Heart left ventricle (tissue), 16 donors: ENCODE measurements at regions not wholly inside any gene's neighbourhood (a gene's known extent, or its start where the extent isn't known, plus 50 kb on each side); places are given as distances from the start of the nearest gene placed in this dataset.

Experiments
- ATAC-seq, 4 donors: fragments of 200-7000 bp; cut with Tn5 transposase; one replicate each; pipeline ENCODE4 v1.9.1; 2020 to 2022; ENCODE audit warnings: moderate library complexity in 4 of 4, mild to moderate bottlenecking in 3 of 4, moderate number of reproducible peaks in 1 of 4
- DNase-seq, 5 donors: peaks; one replicate each; pipeline ENCODE4 v3.0.0-alpha.2; 2020
- H3K27ac ChIP-seq, 12 donors: fragments of 200-600 bp; sonication (generic) in 4 of 12; one replicate each; pipeline versions ENCODE4 v1.5.0 to v1.8.0; 2016 to 2022; ENCODE audit warnings: mild to moderate bottlenecking in 2 of 12
- H3K27me3 ChIP-seq, 9 donors: fragments of 200-600 bp; sonication (generic) in 2 of 9; one replicate each; pipeline versions ENCODE4 v1.5.1 to v1.8.0; 2016 to 2022; ENCODE audit warnings: mild to moderate bottlenecking in 3 of 9
- H3K36me3 ChIP-seq, 9 donors: fragments of 200-600 bp; sonication (generic) in 2 of 9; one replicate each; pipeline versions ENCODE4 v1.5.0 to v1.8.0; 2018 to 2022; ENCODE audit warnings: mild to moderate bottlenecking in 2 of 9
- H3K4me1 ChIP-seq, 12 donors: fragments of 200-600 bp; sonication (generic) in 4 of 12; one replicate each; pipeline versions ENCODE4 v1.5.0 to v1.8.0; 2016 to 2022; ENCODE audit warnings: mild to moderate bottlenecking in 3 of 12
- H3K4me3 ChIP-seq, 12 donors: fragments of 200-600 bp; sonication (generic) in 4 of 12; one replicate each; pipeline versions ENCODE4 v1.5.0 to v1.8.0; 2017 to 2022; ENCODE audit warnings: mild to moderate bottlenecking in 9 of 12, moderate library complexity in 4 of 12
- H3K9me3 ChIP-seq, 12 donors: fragments of 200-600 bp; sonication (generic) in 4 of 12; one replicate each; pipeline versions ENCODE4 v1.5.0 to v1.8.0; 2016 to 2022; ENCODE audit warnings: mild to moderate bottlenecking in 1 of 12
- CTCF ChIP-seq, 12 donors: fragments of 200-600 bp; sonication (generic) in 4 of 12; IDR thresholded peaks; one replicate each; pipeline versions ENCODE4 v1.5.0 to v1.8.0; 2018 to 2022; ENCODE audit warnings: antibody characterized with exemption in 12 of 12, mild to moderate bottlenecking in 5 of 12
- POLR2A ChIP-seq, 2 donors: fragments of 450-650 bp; IDR thresholded peaks; one replicate each; pipeline ENCODE4 v1.6.1; 2017; ENCODE audit warnings: antibody characterized with exemption in 2 of 2, mild to moderate bottlenecking in 2 of 2, moderate library complexity in 2 of 2
- WGBS, 4 donors: extraction: QIAGEN DNeasy Blood & Tissue Kit in 2 of 4; methylation state at CpG; one replicate each; pipeline versions ENCODE4 v1.1.5 to v1.1.7; 2013 to 2018; 5-methylcytosine and 5-hydroxymethylcytosine counted together
- intact Hi-C, 10 donors: fragments of 100-400 bp; cut with DNase I; formaldehyde crosslinking; loops; one replicate each; pipeline versions ENCODE4 v1.11.1 to v1.14.2; 2022
- donor health status: ischemic (EF 13 %, LVEDD 7.1; RV severe dilation, severe dysfunction).
- donor health status: healthy with polysubstance abuse.
- donor health status: DM: no; HTN: yes; CAD: no.
- donor health status: DM: no; HTN: no; CAD: no.
- donor health status: ischemic (EF 25% LVEDD 6.9; RV normal size, moderate dysfunction).
- donor health status: ischemic (EF 25% LVEDD 5.7; RV mildly dilated, moderate dysfunction).
- donor health status: healthy.
- donor health status: DM: yes; HTN: yes; CAD: no.
- donor health status: ischemic (EF 35%, LVEDD 5.7; RV mildly dilated, moderate dysfunction).
- donor health status: nonischemic (EF 11% LVEDD 7.7; RV severe dilation, severe dysfunction).
- donor health status: DM: yes; HTN: yes; CAD: no.
- donor health status: PGD.
- donor health status: ischemic (EF 29% LVEDD 5.4; RV normal size, mild dysfunction).
- donor health status: nonischemic (EF 23%, LVEDD 6.1; RV moderate dilation, normal function).

- TF ChIP-seq CTCF (IDR thresholded peaks at IDR 0.05) (no peak), POLR2A (IDR thresholded peaks at IDR 0.05) (no peak)
- Histone ChIP-seq H3K4me3 (no peak overlapping the region), H3K4me1 (peaks cover 0 to 7% (median 0%) of the 10 kb centered on the region in 12 donors), H3K36me3 (no peaks in the 10 kb centered on the region), H3K27me3 (peaks cover 0 to 6% (median 0%) of the 10 kb centered on the region in 9 donors), H3K9me3 (peaks cover 0 to 3% (median 0%) of the 10 kb centered on the region in 12 donors), H3K27ac (no peak overlapping the region)
- ATAC-seq (no peak), DNase-seq (no peak)
- WGBS, 4 donors, result 92 to 97% (median 94%) methylated on average over 1 of the region's 1 CpG
- intact Hi-C loops, result no loop called here
Measured at GRCh38 chr16:52725461-52725860, 178.5 kb upstream of the TOX3 start.

GRCh38 chr16:52725043-52725442 lies 178.1 kb upstream of the TOX3 start:
- Histone ChIP-seq H3K27ac (no peak overlapping the region), H3K9me3 (no peaks in the 10 kb centered on the region), H3K36me3 (no peaks in the 10 kb centered on the region), H3K4me3 (no peak overlapping the region), H3K27me3 (peaks cover 0 to 6% (median 0%) of the 10 kb centered on the region in 9 donors), H3K4me1 (peaks cover 0 to 7% (median 0%) of the 10 kb centered on the region in 12 donors)
- no peak for TF ChIP-seq CTCF (IDR thresholded peaks at IDR 0.05)
- TF ChIP-seq POLR2A (IDR thresholded peaks at IDR 0.05), result no peak
- DNase-seq (no peak), ATAC-seq (no peak)
- intact Hi-C loops, result no loop called here
- 83 to 87% (median 85%) methylated on average over 3 of the region's 3 CpGs for WGBS, 4 donors

GRCh38 chr16:52721331-52721730 lies 174.4 kb upstream of the TOX3 start:
- ATAC-seq (no peak), DNase-seq (no peak)
- no peak for TF ChIP-seq POLR2A (IDR thresholded peaks at IDR 0.05)
- no peak for TF ChIP-seq CTCF (IDR thresholded peaks at IDR 0.05)
- H3K4me3 ChIP-seq, result no peak overlapping the region
- WGBS, 4 donors, result 54 to 69% (median 63%) methylated on average over 6 of the region's 6 CpGs
- H3K4me1 ChIP-seq, result no peaks in the 10 kb centered on the region
- H3K27me3 ChIP-seq, result no peaks in the 10 kb centered on the region
- no peaks in the 10 kb centered on the region for H3K36me3 ChIP-seq
- intact Hi-C loops, result no loop called here
- no peaks in the 10 kb centered on the region for H3K9me3 ChIP-seq
- no peak overlapping the region for H3K27ac ChIP-seq

GRCh38 chr16:52718046-52718445 lies 171.1 kb upstream of the TOX3 start:
- DNase-seq, result no peak
- Histone ChIP-seq H3K27me3 (no peaks in the 10 kb centered on the region), H3K27ac (no peak overlapping the region), H3K4me3 (no peak overlapping the region), H3K9me3 (no peaks in the 10 kb centered on the region), H3K4me1 (no peaks in the 10 kb centered on the region), H3K36me3 (no peaks in the 10 kb centered on the region)
- intact Hi-C loops, result no loop called here
- ATAC-seq, result no peak
- no peak for TF ChIP-seq POLR2A (IDR thresholded peaks at IDR 0.05)
- TF ChIP-seq CTCF (IDR thresholded peaks at IDR 0.05), result no peak
- 59 to 65% (median 61%) methylated on average over 4 of the region's 4 CpGs for WGBS, 4 donors
